MG63 (cell line): ENCODE measurements at regions not wholly inside any gene's neighbourhood (a gene's known extent, or its start where the extent isn't known, plus 50 kb on each side); places are given as distances from the start of the nearest gene placed in this dataset.
A peak's percentile ranks its signal among the peaks of the same experiment; 100 is the strongest.

Experiments used
- DNase-seq: peaks from one replicate; pipeline ENCODE4 v3.0.0-alpha.2; 2020
- H3K27me3 ChIP-seq: fragments of 250-450 bp; sonication (Bioruptor Pico); 2 replicates; pipeline ENCODE4 v1.5.1; 2020; ENCODE audit warnings: mild to moderate bottlenecking, moderate library complexity
- H3K36me3 ChIP-seq: fragments of 250-450 bp; sonication (Bioruptor Pico); 2 replicates; pipeline ENCODE4 v1.5.1; 2020; ENCODE audit warnings: mild to moderate bottlenecking, moderate library complexity
- H3K4me3 ChIP-seq: fragments of 250-450 bp; sonication (Bioruptor Pico); 2 replicates; pipeline ENCODE4 v1.5.1; 2020; ENCODE audit warnings: mild to moderate bottlenecking, moderate library complexity
- H3K9me3 ChIP-seq: fragments of 250-450 bp; sonication (Bioruptor Pico); 2 replicates; pipeline ENCODE4 v1.5.1; 2020; ENCODE audit warnings: mild to moderate bottlenecking, moderate library complexity

- no peak for DNase-seq
- H3K27me3 ChIP-seq, result no peaks in the 10 kb centered on the region; the same call in 1 of the 2 replicates
Measured at GRCh38 chr5:4738298-4738697, 401.8 kb upstream of the ADAMTS16 start.

GRCh38 chr5:4740156-4740555 lies 400.0 kb upstream of the ADAMTS16 start:
- no peak for DNase-seq
- H3K9me3 ChIP-seq, result no peaks in the 10 kb centered on the region
- H3K27me3 ChIP-seq, result no peaks in the 10 kb centered on the region; the same call in 1 of the 2 replicates
- H3K36me3 ChIP-seq, result no peaks in the 10 kb centered on the region
- H3K4me3 ChIP-seq, result no peak overlapping the region

More at GRCh38 chr5:4738298-4738697, 401.8 kb upstream of the ADAMTS16 start:
- Histone ChIP-seq H3K9me3 (no peaks in the 10 kb centered on the region), H3K4me3 (no peak overlapping the region), H3K36me3 (no peaks in the 10 kb centered on the region)

- Histone ChIP-seq H3K9me3 (no peaks in the 10 kb centered on the region), H3K27me3 (peaks cover 4% of the 10 kb centered on the region; the same call in 1 of the 2 replicates), H3K36me3 (no peaks in the 10 kb centered on the region), H3K4me3 (no peak overlapping the region)
- DNase-seq, result peak; percentile 26
Measured at GRCh38 chr5:4758550-4758949, 381.6 kb upstream of the ADAMTS16 start.

- Histone ChIP-seq H3K9me3 (peaks cover under 1% of the 10 kb centered on the region; the same call in 1 of the 2 replicates), H3K36me3 (no peaks in the 10 kb centered on the region), H3K4me3 (no peak overlapping the region), H3K27me3 (peaks cover 4% of the 10 kb centered on the region; the same call in 1 of the 2 replicates)
- no peak for DNase-seq
Measured at GRCh38 chr5:4758996-4759395, 381.1 kb upstream of the ADAMTS16 start.

- DNase-seq, result no peak
- Histone ChIP-seq H3K27me3 (no peaks in the 10 kb centered on the region), H3K4me3 (no peak overlapping the region)
Measured at GRCh38 chr5:4762316-4762715, 377.8 kb upstream of the ADAMTS16 start.

GRCh38 chr5:4765411-4765810 lies 374.7 kb upstream of the ADAMTS16 start:
- no peaks in the 10 kb centered on the region for H3K36me3 ChIP-seq
- no peaks in the 10 kb centered on the region for H3K27me3 ChIP-seq
- H3K4me3 ChIP-seq, result no peak overlapping the region
- no peak for DNase-seq
- H3K9me3 ChIP-seq, result peaks cover 4% of the 10 kb centered on the region

More at GRCh38 chr5:4762316-4762715, 377.8 kb upstream of the ADAMTS16 start:
- H3K9me3 ChIP-seq, result peaks cover 4% of the 10 kb centered on the region
- H3K36me3 ChIP-seq, result no peaks in the 10 kb centered on the region

- no peak for DNase-seq
- Histone ChIP-seq H3K27me3 (no peaks in the 10 kb centered on the region), H3K4me3 (no peak overlapping the region), H3K9me3 (peaks cover 4% of the 10 kb centered on the region), H3K36me3 (no peaks in the 10 kb centered on the region)
Measured at GRCh38 chr5:4766101-4766500, 374.0 kb upstream of the ADAMTS16 start.

- no peak overlapping the region for H3K4me3 ChIP-seq
- H3K36me3 ChIP-seq, result no peaks in the 10 kb centered on the region
- no peak for DNase-seq
- no peaks in the 10 kb centered on the region; the same call in 1 of the 2 replicates for H3K9me3 ChIP-seq
- 0 out of 2 replicates have a peak, but pooled peaks cover 2% of the 10 kb centered on the region for H3K27me3 ChIP-seq
Measured at GRCh38 chr5:4772591-4772990, 367.5 kb upstream of the ADAMTS16 start.

- Histone ChIP-seq H3K27me3 (0 out of 2 replicates have a peak, but pooled peaks cover 2% of the 10 kb centered on the region), H3K36me3 (no peaks in the 10 kb centered on the region), H3K9me3 (no peaks in the 10 kb centered on the region; the same call in 1 of the 2 replicates), H3K4me3 (no peak overlapping the region)
- DNase-seq, result no peak
Measured at GRCh38 chr5:4773827-4774317, 366.3 kb upstream of the ADAMTS16 start.

- no peak overlapping the region for H3K4me3 ChIP-seq
- H3K27me3 ChIP-seq, result 0 out of 2 replicates have a peak, but pooled peaks cover 2% of the 10 kb centered on the region
- H3K9me3 ChIP-seq, result no peaks in the 10 kb centered on the region; the same call in 1 of the 2 replicates
- H3K36me3 ChIP-seq, result no peaks in the 10 kb centered on the region
- no peak for DNase-seq
Measured at GRCh38 chr5:4777435-4777834, 362.7 kb upstream of the ADAMTS16 start.

- 0 out of 2 replicates have a peak, but pooled peaks cover 2% of the 10 kb centered on the region for H3K27me3 ChIP-seq
- H3K4me3 ChIP-seq, result no peak overlapping the region
- peaks cover 1% of the 10 kb centered on the region; the same call in 1 of the 2 replicates for H3K9me3 ChIP-seq
- DNase-seq, result no peak
- no peaks in the 10 kb centered on the region for H3K36me3 ChIP-seq
Measured at GRCh38 chr5:4780633-4781032, 359.5 kb upstream of the ADAMTS16 start.

- no peak overlapping the region for H3K4me3 ChIP-seq
- DNase-seq, result no peak
Measured at GRCh38 chr5:4781299-4781698, 358.8 kb upstream of the ADAMTS16 start.

GRCh38 chr5:4785971-4786370 lies 354.2 kb upstream of the ADAMTS16 start:
- Histone ChIP-seq H3K36me3 (no peaks in the 10 kb centered on the region), H3K9me3 (peaks cover 10% of the 10 kb centered on the region; the same call in 1 of the 2 replicates), H3K27me3 (no peaks in the 10 kb centered on the region; the same call in 1 of the 2 replicates), H3K4me3 (no peak overlapping the region)
- DNase-seq, result no peak

More at GRCh38 chr5:4781299-4781698, 358.8 kb upstream of the ADAMTS16 start:
- Histone ChIP-seq H3K9me3 (peaks cover 6% of the 10 kb centered on the region), H3K36me3 (no peaks in the 10 kb centered on the region), H3K27me3 (0 out of 2 replicates have a peak, but pooled peaks cover 2% of the 10 kb centered on the region)

- DNase-seq, result no peak
- Histone ChIP-seq H3K4me3 (no peak overlapping the region), H3K36me3 (no peaks in the 10 kb centered on the region), H3K27me3 (0 out of 2 replicates have a peak, but pooled peaks cover 2% of the 10 kb centered on the region), H3K9me3 (no peaks in the 10 kb centered on the region)
Measured at GRCh38 chr5:4797445-4797844, 342.7 kb upstream of the ADAMTS16 start.

GRCh38 chr5:4802044-4802443 lies 338.1 kb upstream of the ADAMTS16 start:
- Histone ChIP-seq H3K36me3 (no peaks in the 10 kb centered on the region), H3K4me3 (no peak overlapping the region), H3K27me3 (peaks cover 9% of the 10 kb centered on the region), H3K9me3 (no peaks in the 10 kb centered on the region)
- peak; percentile 40 for DNase-seq

GRCh38 chr5:4804691-4805360 lies 335.3 kb upstream of the ADAMTS16 start:
- H3K4me3 ChIP-seq, result no peak overlapping the region
- no peaks in the 10 kb centered on the region for H3K9me3 ChIP-seq
- no peaks in the 10 kb centered on the region for H3K36me3 ChIP-seq
- H3K27me3 ChIP-seq, result peaks cover 7% of the 10 kb centered on the region
- no peak for DNase-seq

GRCh38 chr5:4815002-4815401 lies 325.1 kb upstream of the ADAMTS16 start:
- Histone ChIP-seq H3K4me3 (no peak overlapping the region), H3K36me3 (no peaks in the 10 kb centered on the region), H3K9me3 (no peaks in the 10 kb centered on the region), H3K27me3 (no peaks in the 10 kb centered on the region)
- DNase-seq, result no peak

GRCh38 chr5:4817767-4818166 lies 322.4 kb upstream of the ADAMTS16 start:
- H3K36me3 ChIP-seq, result no peaks in the 10 kb centered on the region
- no peaks in the 10 kb centered on the region for H3K27me3 ChIP-seq
- H3K9me3 ChIP-seq, result no peaks in the 10 kb centered on the region
- no peak overlapping the region for H3K4me3 ChIP-seq
- DNase-seq, result no peak
